DMS53 (cell line): ENCODE measurements at regions not wholly inside any gene's neighbourhood (a gene's known extent, or its start where the extent isn't known, plus 50 kb on each side); places are given as distances from the start of the nearest gene placed in this dataset.
A peak's percentile ranks its signal among the peaks of the same experiment; 100 is the strongest.

ENCODE experiments used
- DNase-seq: peaks from one replicate; lab custom pipeline; 2025; lab: John Stamatoyannopoulos, UW

- DNase-seq: peak; percentile 28
Measured at GRCh38 chr7:25859412-25860274, 292.4 kb upstream of the NFE2L3 start.

GRCh38 chr7:25860275-25861163 is 291.5 kb upstream of the NFE2L3 start:
- peak; percentile 74 for DNase-seq

- DNase-seq: peak; percentile 32
Measured at GRCh38 chr7:25861164-25861496, 290.9 kb upstream of the NFE2L3 start.

- DNase-seq: peak; percentile 41
Measured at GRCh38 chr7:25861601-25862260, 290.3 kb upstream of the NFE2L3 start.

- DNase-seq: peak; percentile 97
Measured at GRCh38 chr7:25862261-25863004, 289.6 kb upstream of the NFE2L3 start.

GRCh38 chr7:25863005-25863728 is 288.8 kb upstream of the NFE2L3 start:
- no peak for DNase-seq

GRCh38 chr7:25863729-25864110 is 288.3 kb upstream of the NFE2L3 start:
- no peak for DNase-seq

GRCh38 chr7:25864511-25864910 is 287.5 kb upstream of the NFE2L3 start:
- no peak for DNase-seq

- DNase-seq: no peak
Measured at GRCh38 chr7:25864943-25865751, 286.9 kb upstream of the NFE2L3 start.

- no peak for DNase-seq
Measured at GRCh38 chr7:25868509-25868908, 283.5 kb upstream of the NFE2L3 start.

- DNase-seq: no peak
Measured at GRCh38 chr7:25870574-25870973, 281.4 kb upstream of the NFE2L3 start.

GRCh38 chr7:25876092-25876491 is 275.9 kb upstream of the NFE2L3 start:
- DNase-seq: no peak

GRCh38 chr7:25877802-25878789 is 273.9 kb upstream of the NFE2L3 start:
- DNase-seq: no peak

GRCh38 chr7:25879799-25880198 is 272.2 kb upstream of the NFE2L3 start:
- no peak for DNase-seq

- DNase-seq: no peak
Measured at GRCh38 chr7:25881317-25882037, 270.5 kb upstream of the NFE2L3 start.

GRCh38 chr7:25882151-25882773 is 269.7 kb upstream of the NFE2L3 start:
- no peak for DNase-seq

GRCh38 chr7:25884265-25884828 is 267.7 kb upstream of the NFE2L3 start:
- no peak for DNase-seq
